DOHH2 (cell line): ENCODE measurements at regions not wholly inside any gene's neighbourhood (a gene's known extent, or its start where the extent isn't known, plus 50 kb on each side); places are given as distances from the start of the nearest gene placed in this dataset.

ENCODE experiments used
- EZH2phosphoT487 ChIP-seq: fragments of 200-600 bp; sonication (generic); IDR thresholded peaks from 2 replicates; pipeline ENCODE4 v1.6.1; 2017; ENCODE audit warnings: borderline replicate concordance, mild to moderate bottlenecking, antibody characterized with exemption, low read length, moderate library complexity, mixed read lengths
- TF ChIP-seq, protein P1 (sequence below): fragments of 200-600 bp; sonication (generic); IDR thresholded peaks from one replicate; pipeline ENCODE4 v1.5.1; 2014; ENCODE audit warnings: antibody characterized with exemption, mild to moderate bottlenecking, low read depth, low read length; ENCODE audit not compliant: poor library complexity, severe bottlenecking

DNA sequence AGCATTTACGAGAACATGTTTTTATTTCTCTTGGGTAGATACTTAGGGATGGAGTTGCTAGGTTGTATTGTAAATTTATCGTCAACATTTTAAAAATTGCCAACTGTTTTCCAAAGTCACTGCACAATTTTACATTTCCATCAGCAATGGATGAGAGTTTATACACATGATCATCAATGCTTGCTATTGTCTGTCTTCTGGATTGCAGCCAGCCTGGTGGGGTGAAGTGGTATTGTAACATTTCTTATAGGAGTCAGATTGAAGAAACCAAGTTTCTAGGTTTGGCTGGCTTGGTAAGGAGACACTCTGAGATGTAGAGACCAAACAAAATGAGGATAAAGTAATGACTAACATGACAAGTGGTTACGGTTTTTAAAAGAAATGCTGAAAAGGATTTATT is 57.1 kb upstream of the HDDC2 start:
- TF ChIP-seq, protein P1, sequence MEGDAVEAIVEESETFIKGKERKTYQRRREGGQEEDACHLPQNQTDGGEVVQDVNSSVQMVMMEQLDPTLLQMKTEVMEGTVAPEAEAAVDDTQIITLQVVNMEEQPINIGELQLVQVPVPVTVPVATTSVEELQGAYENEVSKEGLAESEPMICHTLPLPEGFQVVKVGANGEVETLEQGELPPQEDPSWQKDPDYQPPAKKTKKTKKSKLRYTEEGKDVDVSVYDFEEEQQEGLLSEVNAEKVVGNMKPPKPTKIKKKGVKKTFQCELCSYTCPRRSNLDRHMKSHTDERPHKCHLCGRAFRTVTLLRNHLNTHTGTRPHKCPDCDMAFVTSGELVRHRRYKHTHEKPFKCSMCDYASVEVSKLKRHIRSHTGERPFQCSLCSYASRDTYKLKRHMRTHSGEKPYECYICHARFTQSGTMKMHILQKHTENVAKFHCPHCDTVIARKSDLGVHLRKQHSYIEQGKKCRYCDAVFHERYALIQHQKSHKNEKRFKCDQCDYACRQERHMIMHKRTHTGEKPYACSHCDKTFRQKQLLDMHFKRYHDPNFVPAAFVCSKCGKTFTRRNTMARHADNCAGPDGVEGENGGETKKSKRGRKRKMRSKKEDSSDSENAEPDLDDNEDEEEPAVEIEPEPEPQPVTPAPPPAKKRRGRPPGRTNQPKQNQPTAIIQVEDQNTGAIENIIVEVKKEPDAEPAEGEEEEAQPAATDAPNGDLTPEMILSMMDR: no peak
- no peak for TF ChIP-seq EZH2phosphoT487
